Erythroblast (primary cell): ENCODE measurements at regions not wholly inside any gene's neighbourhood (a gene's known extent, or its start where the extent isn't known, plus 50 kb on each side); places are given as distances from the start of the nearest gene placed in this dataset.
"Not testable (repeated sequence)": the region's sequence is repeated elsewhere in the genome, so short reads cannot be mapped to it uniquely, and the experiment has no call there.

Experiments
- GATA1 ChIP-seq: IDR thresholded peaks from 2 replicates; pipeline ENCODE4 v1.6.1; 2011; ENCODE audit warnings: low read depth, mild to moderate bottlenecking, control low read depth, low read length, moderate library complexity
- POLR2A ChIP-seq: IDR thresholded peaks from 2 replicates; pipeline ENCODE4 v1.6.1; 2011; ENCODE audit warnings: mild to moderate bottlenecking, low read length

- TF ChIP-seq POLR2A, GATA1: not testable (repeated sequence)
Observed at GRCh38 chr6:130561159-130561558, 195.3 kb downstream of the TMEM200A start.
